NCI-H69 (cell line): ENCODE measurements at regions not wholly inside any gene's neighbourhood (a gene's known extent, or its start where the extent isn't known, plus 50 kb on each side); places are given as distances from the start of the nearest gene placed in this dataset.

ENCODE experiments used
- DNase-seq: peaks from one replicate; lab custom pipeline; 2025; lab: John Stamatoyannopoulos, UW

DNA sequence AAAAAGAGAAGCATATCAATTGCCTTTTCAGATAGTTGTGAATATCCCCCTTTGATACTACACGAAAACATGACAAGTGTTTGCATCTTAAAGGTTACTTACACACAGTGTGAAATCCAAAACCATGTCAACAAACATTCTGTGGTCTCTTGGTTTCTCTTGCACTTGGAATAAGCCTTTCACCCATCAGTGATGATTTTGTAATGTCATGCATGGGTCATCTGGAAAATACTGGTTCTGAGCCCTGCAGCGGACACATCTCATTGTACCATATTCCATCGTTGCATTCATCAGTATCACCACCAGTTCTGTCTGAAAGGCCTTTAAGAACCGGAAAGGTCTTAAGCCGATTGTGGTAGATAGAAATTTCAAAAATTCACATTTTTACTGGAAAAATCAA is 65.4 kb upstream of the SOX1 start:
- no peak for DNase-seq

DNA sequence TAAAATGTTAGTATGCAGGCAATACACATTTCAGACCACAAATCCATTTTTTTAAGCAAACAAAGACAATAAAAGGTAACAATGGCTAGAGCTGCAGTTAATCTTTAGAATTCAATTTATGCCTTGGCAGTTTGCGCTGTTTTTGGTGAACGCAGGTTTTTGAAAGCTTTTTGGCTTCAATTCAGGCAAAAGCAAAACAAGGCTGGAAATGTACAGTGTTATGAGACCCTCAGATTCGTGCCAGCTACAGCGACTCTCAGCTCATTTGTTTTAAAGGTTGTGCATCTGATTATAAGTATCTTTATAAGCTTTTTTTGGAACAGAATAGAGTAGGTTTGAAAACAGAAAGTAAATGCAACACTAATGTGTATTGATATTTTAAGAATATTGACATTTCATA is 63.6 kb upstream of the SOX1 start:
- DNase-seq = peak; percentile 70

DNA sequence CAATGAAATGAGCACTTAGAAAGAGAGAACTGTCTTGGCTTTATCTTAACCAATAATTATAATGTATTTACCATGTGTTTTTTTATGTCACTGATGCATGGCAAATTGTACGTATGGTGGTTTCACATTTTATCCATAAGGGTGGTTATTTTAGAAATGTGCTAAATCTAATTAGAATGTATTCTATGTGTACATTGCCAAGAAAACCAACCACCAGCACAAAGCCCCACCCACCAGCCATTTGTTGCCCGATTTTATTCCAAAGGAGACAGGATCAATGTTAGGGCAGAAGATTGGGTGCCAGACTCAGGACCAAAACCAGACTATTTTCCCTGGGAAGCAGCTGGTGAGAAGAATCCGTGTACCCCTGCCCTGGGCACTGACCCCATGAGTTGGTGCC is 63.0 kb upstream of the SOX1 start:
- DNase-seq = peak; percentile 95

DNA sequence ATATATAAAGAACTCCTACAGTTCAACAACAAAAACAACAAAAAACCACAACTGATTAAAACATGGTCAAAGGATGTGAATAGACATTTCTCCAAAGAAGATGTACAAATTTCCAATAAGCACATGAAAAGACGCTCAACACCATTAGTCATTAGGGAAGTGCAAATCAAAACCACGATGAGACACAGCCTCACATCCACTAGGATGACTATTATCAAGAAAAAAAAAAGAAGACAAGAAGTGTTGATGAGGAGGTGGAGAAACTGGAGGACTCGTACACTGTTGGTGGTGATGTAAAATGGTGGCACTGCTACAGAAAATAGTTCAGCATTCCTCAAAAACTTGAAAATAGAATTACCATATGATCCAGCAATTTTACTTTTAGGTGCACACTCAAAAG is 61.0 kb upstream of the SOX1 start:
- DNase-seq = no peak

DNA sequence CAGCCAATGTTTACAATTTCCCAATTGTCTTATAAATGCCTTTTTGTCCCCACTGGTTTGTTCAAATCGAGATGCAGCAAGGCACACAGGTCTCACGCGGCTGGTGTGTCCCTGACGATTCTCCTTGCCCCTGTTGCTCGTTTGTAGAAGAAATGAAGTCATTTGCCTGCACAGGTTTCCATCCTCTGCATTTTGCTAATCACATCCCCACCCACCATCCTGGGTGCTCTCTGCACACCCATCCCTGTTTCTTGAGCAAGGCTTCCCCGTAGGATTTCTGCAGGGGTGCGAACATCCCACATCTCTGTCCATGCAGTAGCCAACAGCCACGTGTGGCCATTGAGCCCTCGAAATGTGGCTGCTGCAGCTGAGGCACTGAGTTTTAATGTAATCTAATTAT is 59.8 kb upstream of the SOX1 start:
- DNase-seq = no peak

DNA sequence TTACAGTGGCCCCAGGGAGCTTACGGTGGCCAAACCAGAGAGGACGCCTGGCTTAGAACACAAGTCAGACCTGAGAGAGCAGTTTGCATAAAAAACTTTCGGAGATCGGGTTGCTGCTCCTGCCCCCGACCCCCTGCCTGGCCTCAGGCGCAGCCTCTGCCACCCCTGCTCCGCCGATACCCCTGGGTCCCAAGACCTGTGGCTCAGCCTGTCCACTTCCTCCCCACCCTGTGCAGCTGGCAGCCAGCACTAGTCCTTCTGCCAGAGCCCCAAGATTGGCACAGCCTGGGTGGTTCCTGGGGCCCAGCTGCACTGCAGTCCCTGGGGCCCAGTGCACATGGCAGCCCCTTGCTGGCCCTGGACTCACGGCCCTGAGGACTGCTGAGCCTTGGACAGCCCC is 56.2 kb upstream of the SOX1 start:
- no peak for DNase-seq

DNA sequence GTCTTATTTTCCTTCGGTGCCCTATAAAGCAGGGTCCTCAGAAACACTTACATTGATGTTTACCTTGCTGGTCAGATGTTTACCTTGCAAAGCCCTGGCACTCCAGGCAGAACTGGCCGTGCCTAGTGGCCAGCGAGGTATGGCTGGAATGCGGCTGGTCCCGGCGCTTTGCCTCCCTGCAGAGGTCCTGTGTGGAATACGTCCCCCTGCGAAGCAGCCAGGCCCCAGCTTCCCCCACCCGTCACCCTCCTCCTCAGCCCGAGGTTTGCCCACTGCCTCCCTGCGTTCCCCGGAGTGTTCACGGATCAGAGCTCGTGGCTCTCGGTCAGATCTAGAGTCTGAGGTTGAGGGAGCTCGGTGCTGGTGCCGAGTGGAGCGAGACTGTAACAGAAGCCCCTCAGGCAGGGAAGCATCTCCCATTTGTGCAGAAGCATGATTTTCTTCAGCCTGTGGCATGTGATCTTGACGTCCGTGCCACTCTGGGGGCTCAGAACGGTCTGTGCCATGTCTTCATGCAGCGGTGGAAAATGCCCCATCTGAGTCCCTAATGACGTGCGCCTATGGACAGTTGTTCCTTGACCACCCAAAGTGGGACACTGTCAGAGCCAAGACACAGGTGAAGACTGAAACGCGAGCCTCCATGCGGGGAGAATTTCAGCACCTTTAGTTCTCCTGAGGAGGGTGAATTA is 54.8 kb upstream of the SOX1 start:
- no peak for DNase-seq

DNA sequence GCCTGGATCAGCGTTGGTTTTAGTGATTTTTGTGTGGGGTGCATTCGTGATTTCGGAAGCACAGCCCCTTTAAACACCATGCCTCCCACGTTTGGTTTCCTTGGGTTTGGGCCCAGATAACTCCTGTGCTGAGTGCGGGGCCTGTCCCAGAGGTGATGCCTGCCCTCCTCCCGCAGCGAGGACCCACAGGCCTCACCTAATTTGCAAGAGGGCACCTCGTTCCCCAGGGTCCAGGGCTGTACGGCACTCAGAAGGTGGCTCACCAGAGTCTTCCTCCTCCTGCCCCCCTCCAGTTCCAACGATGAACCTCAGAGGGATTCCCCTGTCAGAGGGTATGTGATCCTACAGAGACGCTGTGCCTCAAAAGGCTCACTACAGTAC is 54.3 kb upstream of the SOX1 start:
- no peak for DNase-seq

DNA sequence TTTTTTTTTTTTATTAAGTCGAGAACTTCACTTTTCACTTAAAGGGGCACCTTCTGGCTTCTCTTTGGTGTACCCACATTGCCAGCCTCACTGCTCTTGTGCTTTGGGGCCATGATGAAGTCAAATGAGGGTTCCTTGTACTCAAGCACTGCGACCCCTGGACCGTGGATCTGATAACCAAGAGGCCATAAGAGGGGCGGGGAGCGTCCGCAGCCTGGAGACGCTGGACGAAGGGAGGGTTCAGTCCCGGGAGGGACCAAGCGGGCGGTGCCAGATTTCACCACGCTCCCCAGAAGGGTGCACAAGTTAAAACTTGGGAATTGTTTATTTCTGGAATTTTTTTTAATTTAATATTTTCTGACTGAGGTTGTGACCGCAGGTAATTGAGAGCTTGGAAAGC is 53.3 kb upstream of the SOX1 start:
- no peak for DNase-seq

DNA sequence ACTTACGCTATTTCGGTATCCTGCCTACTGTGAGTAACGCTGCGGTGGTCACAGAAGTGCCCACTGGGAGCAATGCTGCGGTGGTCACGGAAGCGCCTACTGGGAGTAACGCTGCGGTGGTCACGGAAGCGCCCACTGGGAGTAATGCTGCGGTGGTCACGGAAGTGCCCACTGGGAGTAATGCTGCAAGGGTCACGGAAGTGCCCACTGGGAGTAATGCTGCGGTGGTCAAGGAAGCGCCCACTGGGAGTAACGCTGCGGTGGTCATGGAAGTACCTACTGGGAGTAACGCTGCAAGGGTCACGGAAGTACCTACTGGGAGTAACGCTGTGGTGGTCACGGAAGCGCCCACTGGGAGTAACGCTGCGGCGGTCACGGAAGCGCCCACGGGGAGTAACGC is 52.1 kb upstream of the SOX1 start:
- no peak for DNase-seq
